ENCODE measurements at regions not wholly inside any gene's neighbourhood (a gene's known extent, or its start where the extent isn't known, plus 50 kb on each side); places are given as distances from the start of the nearest gene placed in this dataset.

- H4K20me1 ChIP-seq (ENCODE audit: insufficient read depth, low read length), result no peaks in the 10 kb centered on the region
- no peak overlapping the region for H3K4me2 ChIP-seq (ENCODE audit: low read depth, low read length)
- H3K9ac ChIP-seq (ENCODE audit: insufficient read depth, low read depth, low read length), result no peak overlapping the region
- ChIA-PET POLR2A (no interaction called here), CTCF (ENCODE audit: low intra/inter-chr PET ratio, low total read pairs) (no interaction called here)
- no TSS peak for BruUV-seq (replicated peaks)
- H3K27ac ChIP-seq (ENCODE audit: extremely low read length, insufficient read depth, low read length), result no peak overlapping the region
- FAIRE-seq (no peak), ATAC-seq (no peak), DNase-seq (ENCODE audit: low spot score) (no peak)
- no peak for TF ChIP-seq ZNF841 (CRISPR knock-in tag; IDR thresholded peaks at IDR 0.05; ENCODE audit: borderline replicate concordance)
- TF ChIP-seq ZNF605 (CRISPR knock-in tag; IDR thresholded peaks at IDR 0.05), result no peak
- no peak for TF ChIP-seq ZBTB7B (CRISPR knock-in tag; IDR thresholded peaks at IDR 0.05)
- TF ChIP-seq TRAFD1 (CRISPR knock-in tag; IDR thresholded peaks at IDR 0.05; ENCODE audit: borderline replicate concordance), result no peak
- TF ChIP-seq FOXC1 (CRISPR knock-in tag; IDR thresholded peaks at IDR 0.05; ENCODE audit: borderline replicate concordance), result no peak
- TF ChIP-seq NR1H2 (CRISPR knock-in tag; IDR thresholded peaks at IDR 0.05; ENCODE audit: borderline replicate concordance, low read depth), result no peak
- TF ChIP-seq ATF1 (CRISPR knock-in tag; IDR thresholded peaks at IDR 0.05), result no peak
- no peak for TF ChIP-seq JUN (CRISPR knock-in tag; IDR thresholded peaks at IDR 0.05)
- TF ChIP-seq MAF1 (CRISPR knock-in tag; IDR thresholded peaks at IDR 0.05; ENCODE audit: borderline replicate concordance), result no peak
- no peak for TF ChIP-seq TAF15 (IDR thresholded peaks at IDR 0.05; ENCODE audit: low read depth, low read length, poor library complexity, severe bottlenecking)
- no peak for TF ChIP-seq CENPT (CRISPR knock-in tag; IDR thresholded peaks at IDR 0.05; ENCODE audit: low read depth)
- no peak for TF ChIP-seq CBX5 (CRISPR knock-in tag; IDR thresholded peaks at IDR 0.05; ENCODE audit: borderline replicate concordance)
- TF ChIP-seq NFE2L1 (CRISPR knock-in tag; IDR thresholded peaks at IDR 0.05; ENCODE audit: borderline replicate concordance), result no peak
- TF ChIP-seq STAT6 (CRISPR knock-in tag; IDR thresholded peaks at IDR 0.05; ENCODE audit: borderline replicate concordance), result no peak
- no peak for TF ChIP-seq REST (IDR thresholded peaks at IDR 0.05; ENCODE audit: borderline replicate concordance in 1 of 2, low read depth in 1 of 2, low read length in 2 of 2)
- TF ChIP-seq KDM3A (CRISPR knock-in tag; IDR thresholded peaks at IDR 0.05; ENCODE audit: low read depth), result no peak
- TF ChIP-seq ZNF33A (CRISPR knock-in tag; IDR thresholded peaks at IDR 0.05; ENCODE audit: borderline replicate concordance), result no peak
- no peak for TF ChIP-seq ZNF260 (CRISPR knock-in tag; IDR thresholded peaks at IDR 0.05; ENCODE audit: borderline replicate concordance, low read depth)
- H3K27me3 ChIP-seq (ENCODE audit: control insufficient read depth in 1 of 2, insufficient read depth in 2 of 2, low read length in 2 of 2), result no peaks in the 10 kb centered on the region; a peak in 1 of 5 replicates
- no peak overlapping the region for H2AFZ ChIP-seq (ENCODE audit: low read length)
- H3K4me3 ChIP-seq (replicated peaks in 1 of 3; ENCODE audit: insufficient read depth in 1 of 3, low read depth in 2 of 3, low read length in 3 of 3), result no peak overlapping the region
- H3K36me3 ChIP-seq (replicated peaks in 1 of 2; ENCODE audit: control insufficient read depth in 1 of 2, insufficient read depth in 2 of 2, low read length in 2 of 2), result no peaks in the 10 kb centered on the region
- intact Hi-C loops (cut with micrococcal nuclease; ENCODE audit: unreplicated experiment), result no loop called here
- no peaks in the 10 kb centered on the region for H3K4me1 ChIP-seq (ENCODE audit: insufficient read depth, low read length)
- no peaks in the 10 kb centered on the region for H3K9me3 ChIP-seq (ENCODE audit: low read length)
- in situ Hi-C loops (cut with HindIII; ENCODE audit: extremely low pct_ligation_motif_present, low pct_unique_long_range_greater_than_20kb), result no loop called here
- H3K79me2 ChIP-seq (ENCODE audit: insufficient read depth, low read length), result no peaks in the 10 kb centered on the region
These were observed 104.4 kb upstream of the VANGL1 start for GRCh38 chr1:115537415-115537814.

All from HepG2 (cell line).